Astrocyte of the cerebellum (primary cell): ENCODE measurements at regions not wholly inside any gene's neighbourhood (a gene's known extent, or its start where the extent isn't known, plus 50 kb on each side); places are given as distances from the start of the nearest gene placed in this dataset.

Experiments used
- DNase-seq: peaks from one replicate; pipeline ENCODE4 v3.0.0-alpha.2; 2011; ENCODE audit warnings: low read depth
- H3K4me3 ChIP-seq: 2 replicates; pipeline ENCODE4 v1.5.1; 2011; ENCODE audit warnings: mild to moderate bottlenecking, low read depth, low read length, moderate library complexity
- in situ Hi-C: cut with HindIII; loops from 2 replicates; pipeline ENCODE4 v1.10.0; 2017; ENCODE audit warnings: low sequenced_read_pairs
- TF ChIP-seq, protein P1 (sequence below): IDR thresholded peaks from 2 replicates; pipeline ENCODE4 v1.5.1; 2012; ENCODE audit warnings: low read length, low read depth, moderate library complexity, mild to moderate bottlenecking; ENCODE audit errors: missing control alignments

DNA sequence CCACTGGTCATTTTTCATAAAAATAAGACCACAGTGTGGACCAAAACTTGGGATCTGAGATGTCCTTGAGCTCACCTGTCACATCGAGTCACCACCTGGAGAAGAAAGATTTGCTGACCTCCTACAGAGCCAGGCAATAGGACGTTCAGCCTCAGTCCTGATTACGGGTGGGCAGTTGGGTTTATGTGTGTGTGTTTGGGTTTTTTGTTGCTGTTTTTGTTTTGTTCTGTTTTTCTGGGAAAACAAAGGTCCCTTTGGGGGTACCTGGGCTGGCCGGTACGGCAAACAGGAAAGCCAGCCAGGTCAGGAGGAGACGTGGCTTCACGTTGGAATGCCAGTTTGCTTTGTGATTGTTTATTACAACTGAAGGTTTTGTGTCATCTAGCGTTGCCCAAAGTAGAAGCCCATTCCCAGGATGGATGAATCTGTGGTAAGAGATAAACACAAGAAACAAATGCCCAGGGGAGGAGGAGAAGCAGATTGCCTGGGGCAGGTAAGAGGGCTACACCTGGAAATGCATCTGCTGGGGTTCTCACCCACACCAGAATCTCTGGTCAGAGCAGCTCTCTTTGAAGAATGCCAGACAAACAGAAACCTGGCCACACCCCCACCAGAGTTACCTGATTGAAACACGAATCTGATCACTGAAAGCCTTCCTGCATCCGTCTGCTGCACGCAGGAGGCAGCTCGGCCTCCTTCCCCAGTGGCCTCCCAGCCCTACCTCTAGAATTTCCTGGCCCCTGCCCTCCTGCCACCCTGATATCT, 100.1 kb upstream of the DIO3 start:
- in situ Hi-C loops = no loop called here
- TF ChIP-seq, protein P1, sequence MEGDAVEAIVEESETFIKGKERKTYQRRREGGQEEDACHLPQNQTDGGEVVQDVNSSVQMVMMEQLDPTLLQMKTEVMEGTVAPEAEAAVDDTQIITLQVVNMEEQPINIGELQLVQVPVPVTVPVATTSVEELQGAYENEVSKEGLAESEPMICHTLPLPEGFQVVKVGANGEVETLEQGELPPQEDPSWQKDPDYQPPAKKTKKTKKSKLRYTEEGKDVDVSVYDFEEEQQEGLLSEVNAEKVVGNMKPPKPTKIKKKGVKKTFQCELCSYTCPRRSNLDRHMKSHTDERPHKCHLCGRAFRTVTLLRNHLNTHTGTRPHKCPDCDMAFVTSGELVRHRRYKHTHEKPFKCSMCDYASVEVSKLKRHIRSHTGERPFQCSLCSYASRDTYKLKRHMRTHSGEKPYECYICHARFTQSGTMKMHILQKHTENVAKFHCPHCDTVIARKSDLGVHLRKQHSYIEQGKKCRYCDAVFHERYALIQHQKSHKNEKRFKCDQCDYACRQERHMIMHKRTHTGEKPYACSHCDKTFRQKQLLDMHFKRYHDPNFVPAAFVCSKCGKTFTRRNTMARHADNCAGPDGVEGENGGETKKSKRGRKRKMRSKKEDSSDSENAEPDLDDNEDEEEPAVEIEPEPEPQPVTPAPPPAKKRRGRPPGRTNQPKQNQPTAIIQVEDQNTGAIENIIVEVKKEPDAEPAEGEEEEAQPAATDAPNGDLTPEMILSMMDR = no peak
- DNase-seq = no peak
- no peak overlapping the region for H3K4me3 ChIP-seq

DNA sequence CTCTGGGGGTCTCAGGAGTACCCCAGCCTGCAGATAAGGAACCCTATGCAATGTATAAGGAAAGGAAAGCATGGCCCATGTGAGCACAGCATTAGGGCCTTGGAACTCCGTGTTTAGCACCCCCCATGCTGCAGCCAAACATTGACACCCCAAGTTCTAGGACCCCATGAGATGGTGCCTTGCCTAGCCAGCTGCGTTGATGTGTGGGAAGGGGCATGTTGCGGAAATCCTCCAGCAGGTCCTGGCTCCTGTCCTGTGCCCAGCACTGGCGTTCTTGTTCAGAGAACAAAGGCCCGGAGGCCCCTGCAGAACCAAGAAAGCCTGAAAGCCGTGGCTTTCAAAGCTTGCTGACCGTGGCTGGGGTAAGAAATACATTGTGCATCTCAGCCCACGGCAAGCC, 99.4 kb upstream of the DIO3 start:
- no peak for DNase-seq
- TF ChIP-seq, protein P1 = no peak
- in situ Hi-C loops = no loop called here
- no peak overlapping the region for H3K4me3 ChIP-seq

DNA sequence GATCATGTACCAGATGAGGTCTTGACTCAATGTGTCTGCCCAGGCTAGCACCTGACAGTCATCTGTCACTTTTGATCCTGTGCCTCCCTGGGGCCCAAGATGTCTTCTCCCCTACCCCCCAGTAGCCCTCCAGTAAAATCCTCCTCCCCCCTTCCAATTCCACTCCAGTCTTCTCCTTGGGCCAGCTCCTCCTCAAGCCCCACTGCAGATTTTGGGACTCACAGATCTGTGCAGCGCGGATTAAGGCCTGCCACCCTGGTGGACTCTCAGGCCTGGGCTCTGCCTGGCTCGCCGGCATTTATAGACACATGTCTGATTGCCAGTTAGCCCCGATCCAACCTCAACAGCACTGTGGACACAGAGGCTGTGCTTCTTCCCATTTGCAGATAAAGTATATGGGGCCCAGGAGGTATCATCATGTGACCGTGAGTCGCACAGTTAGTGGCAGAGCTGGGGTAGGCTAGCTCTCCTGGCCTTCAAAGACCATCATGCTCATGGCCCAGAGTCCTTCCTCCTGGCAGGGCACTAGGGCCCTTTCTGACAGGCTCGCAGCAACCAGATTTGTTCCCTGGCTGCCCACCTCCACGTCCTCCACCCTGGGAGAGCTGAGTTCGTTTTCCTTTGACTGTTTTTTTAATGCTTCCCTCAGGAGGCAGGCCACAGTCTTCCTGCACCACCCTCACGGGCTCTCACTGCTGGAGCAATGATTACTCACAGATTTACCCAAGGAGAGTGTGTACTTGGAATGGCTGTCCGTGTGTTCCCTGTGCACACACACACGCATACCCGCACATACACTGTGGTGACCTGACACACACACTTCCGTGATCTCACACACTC, 98.3 kb upstream of the DIO3 start:
- TF ChIP-seq, protein P1 = no peak
- in situ Hi-C loops = no loop called here
- DNase-seq = no peak
- no peak overlapping the region for H3K4me3 ChIP-seq

DNA sequence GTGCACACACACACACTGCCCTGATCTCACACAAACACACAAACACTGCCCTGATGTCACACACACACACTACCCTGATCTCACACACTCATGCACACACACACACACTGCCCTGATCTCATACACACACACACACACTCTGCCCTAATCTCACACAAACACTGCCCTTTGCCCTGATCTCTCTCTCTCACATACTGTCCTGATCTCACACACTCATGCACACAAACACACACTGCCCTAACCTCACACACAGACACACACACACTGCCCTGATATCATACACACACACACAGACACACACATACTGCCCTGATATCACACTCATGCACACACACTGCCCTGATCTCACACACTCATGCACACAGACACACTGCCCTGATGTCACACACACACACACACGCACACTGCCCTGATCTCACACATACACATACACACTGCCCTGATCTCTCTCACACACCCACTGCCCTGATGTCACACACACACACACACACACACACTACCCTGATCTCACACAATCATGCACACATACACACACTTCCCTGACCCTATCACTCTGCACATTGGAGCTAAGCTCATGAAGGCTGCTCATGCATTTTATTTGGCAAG, 97.6 kb upstream of the DIO3 start:
- TF ChIP-seq, protein P1 = no peak
- in situ Hi-C loops = no loop called here
- DNase-seq = no peak
- no peak overlapping the region for H3K4me3 ChIP-seq

DNA sequence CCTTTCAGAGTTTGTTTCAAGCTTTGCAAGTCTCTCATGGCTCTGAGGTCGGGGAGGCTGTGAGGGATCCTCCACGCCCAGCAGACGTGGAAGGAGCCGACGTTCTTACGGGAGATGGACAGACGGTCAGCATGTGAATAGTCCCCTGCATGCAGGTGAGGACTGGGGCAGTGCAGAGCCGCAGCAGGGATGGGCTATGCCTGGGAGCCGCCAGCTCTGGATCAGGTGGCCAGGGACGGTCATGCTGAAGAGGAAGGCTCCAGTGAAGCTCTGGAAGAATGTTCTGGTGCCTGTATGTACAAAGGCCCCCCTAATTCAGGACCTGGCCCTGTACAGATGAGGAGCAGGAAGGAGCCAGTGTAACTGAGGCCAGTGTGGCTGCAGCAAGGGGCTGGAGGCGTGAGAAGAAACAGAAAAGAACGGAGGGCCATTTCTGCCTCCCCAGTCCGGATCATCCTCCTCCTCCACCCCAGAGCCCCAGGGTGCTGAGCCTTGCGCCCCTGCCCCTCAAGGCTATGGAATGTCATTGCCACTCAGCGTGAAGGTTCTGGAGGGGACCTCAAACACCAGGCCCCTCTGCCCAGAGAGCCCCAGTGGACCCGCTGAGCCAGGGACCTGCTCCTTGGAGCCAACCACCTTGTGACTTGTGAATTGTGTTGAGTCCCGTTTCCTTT, 96.8 kb upstream of the DIO3 start:
- H3K4me3 ChIP-seq = no peak overlapping the region
- in situ Hi-C loops = no loop called here
- no peak for DNase-seq
- TF ChIP-seq, protein P1 = no peak

DNA sequence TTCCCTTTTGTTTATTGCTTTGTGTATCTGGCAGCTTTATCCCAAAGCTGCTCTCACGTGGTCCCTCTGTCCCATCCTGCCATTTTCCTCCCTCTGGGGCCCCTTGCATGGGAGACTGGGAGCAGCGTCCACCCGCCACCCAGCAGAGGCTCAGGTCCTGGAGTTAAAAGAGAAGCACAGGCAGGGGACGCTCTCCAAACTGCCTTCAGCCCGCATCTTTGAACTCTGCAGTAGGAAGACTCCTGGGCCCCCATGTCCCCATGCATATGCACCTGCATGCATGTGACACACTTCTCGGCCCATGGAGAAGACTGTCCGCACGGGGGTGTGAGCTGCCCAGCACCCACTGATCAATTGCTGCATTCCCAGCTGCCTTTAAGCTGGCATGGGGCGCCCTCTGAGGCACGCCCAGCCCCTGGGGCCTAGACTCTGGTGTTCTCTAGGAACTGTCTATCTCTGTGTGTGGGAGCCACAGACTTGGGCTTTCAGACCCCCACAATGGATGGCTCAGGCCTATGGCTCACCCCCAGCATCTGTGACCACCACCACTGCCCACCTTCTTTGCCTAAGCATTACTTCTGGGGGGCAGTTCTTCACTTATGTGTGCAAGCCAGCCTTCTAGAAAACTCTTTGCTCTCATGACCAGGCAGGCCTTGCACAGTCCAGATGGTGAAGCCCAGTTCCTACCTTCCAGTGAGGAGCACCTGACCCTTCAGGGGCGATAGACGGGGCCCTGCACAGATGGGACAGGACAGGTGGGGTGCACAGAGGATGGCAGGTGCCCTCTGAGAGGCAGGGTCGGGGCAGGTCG, 96.1 kb upstream of the DIO3 start:
- in situ Hi-C loops = no loop called here
- DNase-seq = no peak
- TF ChIP-seq, protein P1 = no peak
- H3K4me3 ChIP-seq = no peak overlapping the region
